ENCODE measurements at regions not wholly inside any gene's neighbourhood (a gene's known extent, or its start where the extent isn't known, plus 50 kb on each side); places are given as distances from the start of the nearest gene placed in this dataset.

DNA sequence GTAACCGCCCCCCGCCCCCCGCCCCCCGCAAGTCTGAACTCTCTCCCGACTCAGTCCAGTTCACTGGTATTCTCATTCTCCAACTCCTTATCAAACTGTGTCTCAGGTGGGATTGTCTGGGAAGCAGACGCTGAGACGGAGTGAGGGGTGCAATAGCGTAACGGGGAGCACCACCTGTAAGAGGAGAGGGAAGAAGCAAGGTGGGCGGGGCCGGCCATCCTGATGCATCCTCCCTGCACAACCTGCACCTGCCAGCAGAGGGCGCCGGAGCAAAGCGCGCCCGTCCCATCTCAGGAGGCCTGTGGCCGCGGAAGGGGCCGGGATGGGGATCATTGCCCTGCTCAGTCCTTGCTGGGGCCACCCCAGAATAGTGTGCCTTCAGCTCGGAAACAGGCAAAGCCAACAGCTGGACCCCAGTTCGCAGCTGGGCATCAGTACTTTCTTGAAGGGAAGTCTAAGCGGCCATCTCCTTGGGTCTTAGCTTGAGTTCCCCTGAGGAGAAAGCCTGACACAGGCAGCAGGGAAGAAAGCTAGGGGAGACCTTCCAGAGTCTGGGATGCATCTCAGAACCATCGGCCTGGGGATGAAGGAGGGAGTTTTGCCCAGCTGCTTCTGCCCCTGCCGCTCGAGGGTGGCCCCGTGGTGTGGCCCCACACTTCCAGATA is 208.0 kb downstream of the TFCP2L1 start:
- TF ChIP-seq CTCF (IDR thresholded peaks at IDR 0.05; ENCODE audit: poor library complexity, severe bottlenecking) (peak; percentile 50), MXI1 (conservative IDR thresholded peaks at IDR 0.05; ENCODE audit: poor library complexity, severe bottlenecking) (no peak), RAD21 (conservative IDR thresholded peaks at IDR 0.05) (no peak), EZH2 (IDR thresholded peaks at IDR 0.05; ENCODE audit: borderline replicate concordance, insufficient read depth, low read length, poor library complexity, severe bottlenecking) (no peak)

All from neural cell (in vitro differentiated cells).